GM12892 (cell line): ENCODE measurements at regions not wholly inside any gene's neighbourhood (a gene's known extent, or its start where the extent isn't known, plus 50 kb on each side); places are given as distances from the start of the nearest gene placed in this dataset.

Experiments
- POLR2A ChIP-seq: IDR thresholded peaks from 2 replicates; pipeline ENCODE4 v1.6.1; 2011; ENCODE audit warnings: low read depth, low read length, control low read depth
- POLR2AphosphoS5 ChIP-seq: IDR thresholded peaks from 2 replicates; pipeline ENCODE4 v1.6.1; 2011; ENCODE audit warnings: low read depth, low read length, control low read depth
- TAF1 ChIP-seq: IDR thresholded peaks from 2 replicates; pipeline ENCODE4 v1.6.1; 2011; ENCODE audit warnings: low read depth, mild to moderate bottlenecking, control low read depth, low read length, borderline replicate concordance

- TF ChIP-seq POLR2AphosphoS5: no peak
- TF ChIP-seq POLR2A: no peak
- no peak for TF ChIP-seq TAF1
These were observed 143.9 kb upstream of the IPO5 start for GRCh38 chr13:97809576-97809975.
